ENCODE measurements at regions not wholly inside any gene's neighbourhood (a gene's known extent, or its start where the extent isn't known, plus 50 kb on each side); places are given as distances from the start of the nearest gene placed in this dataset.
A peak's percentile ranks its signal among the peaks of the same experiment; 100 is the strongest.
"Not testable (repeated sequence)": the region's sequence is repeated elsewhere in the genome, so short reads cannot be mapped to it uniquely, and the experiment has no call there.

GRCh38 chr1:143803927-143804411 is 167.8 kb downstream of the FAM72C start:
- H3K9ac ChIP-seq (ENCODE audit: low read length); H4K8ac ChIP-seq (ENCODE audit: low read depth, low read length); H3K14ac ChIP-seq (ENCODE audit: low read length); H4K91ac ChIP-seq (ENCODE audit: low read depth, low read length); H4K12ac ChIP-seq (ENCODE audit: low read depth, low read length); H3K4me3 ChIP-seq (ENCODE audit: low read depth, low read length); H2BK12ac ChIP-seq (ENCODE audit: low read length); H3K27ac ChIP-seq (ENCODE audit: low read depth, low read length); H2AFZ ChIP-seq (ENCODE audit: insufficient read depth, low read length, poor library complexity); H2BK120ac ChIP-seq (ENCODE audit: insufficient read depth, low read length, poor library complexity); H2AK5ac ChIP-seq (ENCODE audit: low read length); H2BK5ac ChIP-seq (ENCODE audit: low read depth, low read length, poor library complexity); H3K4me1 ChIP-seq (ENCODE audit: control insufficient read depth in 1 of 2, insufficient read depth in 2 of 2, low read length in 2 of 2); H3K18ac ChIP-seq (ENCODE audit: low read length); H3K9me3 ChIP-seq (ENCODE audit: insufficient read depth, low read depth, low read length); H3K27me3 ChIP-seq (ENCODE audit: insufficient read depth, low read length); H3K79me1 ChIP-seq (ENCODE audit: low read length); H3K36me3 ChIP-seq (ENCODE audit: control insufficient read depth in 1 of 2, insufficient read depth in 2 of 2, low read length in 2 of 2); H3K4ac ChIP-seq (ENCODE audit: low read depth, low read length); H3K79me2 ChIP-seq (ENCODE audit: control insufficient read depth, insufficient read depth, low read length, poor library complexity); H3K23ac ChIP-seq (ENCODE audit: low read length): not testable (repeated sequence)
- peak overlapping the region; percentile 55 for H3K4me2 ChIP-seq (ENCODE audit: low read length)
- WGBS (ENCODE audit: extremely low coverage, insufficient coverage, insufficient read length): no CpG with 5 or more reads among the region's 26 CpGs
- peak in 1 of 2 donors; percentile 26 for DNase-seq

- not testable (repeated sequence) for H3K23ac ChIP-seq (ENCODE audit: low read length); H2BK5ac ChIP-seq (ENCODE audit: low read depth, low read length, poor library complexity); H3K36me3 ChIP-seq (ENCODE audit: control insufficient read depth in 1 of 2, insufficient read depth in 2 of 2, low read length in 2 of 2); H3K4ac ChIP-seq (ENCODE audit: low read depth, low read length); H3K79me1 ChIP-seq (ENCODE audit: low read length); DNase-seq; H3K18ac ChIP-seq (ENCODE audit: low read length); H4K12ac ChIP-seq (ENCODE audit: low read depth, low read length); H3K9me3 ChIP-seq (ENCODE audit: insufficient read depth, low read depth, low read length); H2BK12ac ChIP-seq (ENCODE audit: low read length); H3K79me2 ChIP-seq (ENCODE audit: control insufficient read depth, insufficient read depth, low read length, poor library complexity); H3K27ac ChIP-seq (ENCODE audit: low read depth, low read length); H2AFZ ChIP-seq (ENCODE audit: insufficient read depth, low read length, poor library complexity); H3K9ac ChIP-seq (ENCODE audit: low read length); H3K4me3 ChIP-seq (ENCODE audit: low read depth, low read length); H4K8ac ChIP-seq (ENCODE audit: low read depth, low read length); H2BK120ac ChIP-seq (ENCODE audit: insufficient read depth, low read length, poor library complexity); H4K91ac ChIP-seq (ENCODE audit: low read depth, low read length); H3K27me3 ChIP-seq (ENCODE audit: insufficient read depth, low read length); H3K4me1 ChIP-seq (ENCODE audit: control insufficient read depth in 1 of 2, insufficient read depth in 2 of 2, low read length in 2 of 2); H3K14ac ChIP-seq (ENCODE audit: low read length); H2AK5ac ChIP-seq (ENCODE audit: low read length); H3K4me2 ChIP-seq (ENCODE audit: low read length)
- no CpG with 5 or more reads among the region's 13 CpGs for WGBS (ENCODE audit: extremely low coverage, insufficient coverage, insufficient read length)
Observed at GRCh38 chr1:143803095-143803494, 168.7 kb downstream of the FAM72C start.

- H2BK120ac ChIP-seq (ENCODE audit: insufficient read depth, low read length, poor library complexity); H3K4me2 ChIP-seq (ENCODE audit: low read length); H4K12ac ChIP-seq (ENCODE audit: low read depth, low read length); H4K91ac ChIP-seq (ENCODE audit: low read depth, low read length); H3K27me3 ChIP-seq (ENCODE audit: insufficient read depth, low read length); H2BK12ac ChIP-seq (ENCODE audit: low read length); H3K18ac ChIP-seq (ENCODE audit: low read length); H3K4me1 ChIP-seq (ENCODE audit: control insufficient read depth in 1 of 2, insufficient read depth in 2 of 2, low read length in 2 of 2); H3K23ac ChIP-seq (ENCODE audit: low read length); H3K9ac ChIP-seq (ENCODE audit: low read length); H3K14ac ChIP-seq (ENCODE audit: low read length); H3K4ac ChIP-seq (ENCODE audit: low read depth, low read length); H3K36me3 ChIP-seq (ENCODE audit: control insufficient read depth in 1 of 2, insufficient read depth in 2 of 2, low read length in 2 of 2); H2AK5ac ChIP-seq (ENCODE audit: low read length); H4K8ac ChIP-seq (ENCODE audit: low read depth, low read length); H2AFZ ChIP-seq (ENCODE audit: insufficient read depth, low read length, poor library complexity); H3K4me3 ChIP-seq (ENCODE audit: low read depth, low read length); H3K27ac ChIP-seq (ENCODE audit: low read depth, low read length); H2BK5ac ChIP-seq (ENCODE audit: low read depth, low read length, poor library complexity); H3K9me3 ChIP-seq (ENCODE audit: insufficient read depth, low read depth, low read length); H3K79me2 ChIP-seq (ENCODE audit: control insufficient read depth, insufficient read depth, low read length, poor library complexity); H3K79me1 ChIP-seq (ENCODE audit: low read length); DNase-seq: not testable (repeated sequence)
- WGBS (ENCODE audit: extremely low coverage, insufficient coverage, insufficient read length): no CpG with 5 or more reads among the region's 22 CpGs
Observed at GRCh38 chr1:143799568-143800187, 172.1 kb downstream of the FAM72C start.

- DNase-seq; H3K79me2 ChIP-seq (ENCODE audit: control insufficient read depth, insufficient read depth, low read length, poor library complexity); H3K14ac ChIP-seq (ENCODE audit: low read length); H4K8ac ChIP-seq (ENCODE audit: low read depth, low read length); H3K4me3 ChIP-seq (ENCODE audit: low read depth, low read length); H2AK5ac ChIP-seq (ENCODE audit: low read length); H2AFZ ChIP-seq (ENCODE audit: insufficient read depth, low read length, poor library complexity); H3K9me3 ChIP-seq (ENCODE audit: insufficient read depth, low read depth, low read length); H2BK120ac ChIP-seq (ENCODE audit: insufficient read depth, low read length, poor library complexity); H3K4me2 ChIP-seq (ENCODE audit: low read length); H3K36me3 ChIP-seq (ENCODE audit: control insufficient read depth in 1 of 2, insufficient read depth in 2 of 2, low read length in 2 of 2); H3K18ac ChIP-seq (ENCODE audit: low read length); H3K79me1 ChIP-seq (ENCODE audit: low read length); H2BK5ac ChIP-seq (ENCODE audit: low read depth, low read length, poor library complexity); H2BK12ac ChIP-seq (ENCODE audit: low read length); H3K23ac ChIP-seq (ENCODE audit: low read length); H4K91ac ChIP-seq (ENCODE audit: low read depth, low read length); H3K27ac ChIP-seq (ENCODE audit: low read depth, low read length); H3K27me3 ChIP-seq (ENCODE audit: insufficient read depth, low read length); H3K4ac ChIP-seq (ENCODE audit: low read depth, low read length); H4K12ac ChIP-seq (ENCODE audit: low read depth, low read length); H3K4me1 ChIP-seq (ENCODE audit: control insufficient read depth in 1 of 2, insufficient read depth in 2 of 2, low read length in 2 of 2); H3K9ac ChIP-seq (ENCODE audit: low read length): not testable (repeated sequence)
- no CpG with 5 or more reads among the region's 3 CpGs for WGBS (ENCODE audit: extremely low coverage, insufficient coverage, insufficient read length)
Observed at GRCh38 chr1:143796369-143796768, 175.4 kb downstream of the FAM72C start.

Measured in trophoblast cell (in vitro differentiated cells and primary cell).